ENCODE measurements at regions not wholly inside any gene's neighbourhood (a gene's known extent, or its start where the extent isn't known, plus 50 kb on each side); places are given as distances from the start of the nearest gene placed in this dataset.
"Not testable (repeated sequence)": the region's sequence is repeated elsewhere in the genome, so short reads cannot be mapped to it uniquely, and the experiment has no call there.

GRCh38 chr11:130526846-130527245, 78.4 kb downstream of the ADAMTS15 start:
- peaks cover 18% of the 10 kb centered on the region for H3K4me1 ChIP-seq (ENCODE audit: insufficient read depth, low read length)
- H3K36me3 ChIP-seq (ENCODE audit: insufficient read depth, low read depth, low read length) = no peaks in the 10 kb centered on the region
- H3K27me3 ChIP-seq (ENCODE audit: insufficient read depth, low read length) = peaks cover 9% of the 10 kb centered on the region; the same call in 1 of the 2 replicates
- no peak overlapping the region for H3K27ac ChIP-seq (ENCODE audit: low read length)
- no peak overlapping the region for H3K4me3 ChIP-seq (ENCODE audit: low read length)
- no peak overlapping the region for H3K9ac ChIP-seq (ENCODE audit: low read depth, low read length)
- H3K9me3 ChIP-seq (ENCODE audit: insufficient read depth, low read depth, low read length) = no peaks in the 10 kb centered on the region

GRCh38 chr11:130527636-130528297, 79.3 kb downstream of the ADAMTS15 start:
- Histone ChIP-seq H3K27me3 (ENCODE audit: insufficient read depth, low read length) (peaks cover 6% of the 10 kb centered on the region; the same call in 1 of the 2 replicates), H3K9ac (ENCODE audit: low read depth, low read length) (no peak overlapping the region)

GRCh38 chr11:130528298-130529261, 80.1 kb downstream of the ADAMTS15 start:
- no peak overlapping the region for H3K4me3 ChIP-seq (ENCODE audit: low read length)
- H3K9ac ChIP-seq (ENCODE audit: low read depth, low read length) = no peak overlapping the region
- H3K27ac ChIP-seq (ENCODE audit: low read length) = no peak overlapping the region
- H3K9me3 ChIP-seq (ENCODE audit: insufficient read depth, low read depth, low read length) = no peaks in the 10 kb centered on the region
- H3K36me3 ChIP-seq (ENCODE audit: insufficient read depth, low read depth, low read length) = no peaks in the 10 kb centered on the region
- 0 out of 2 replicates have a peak, but pooled peaks cover 3% of the 10 kb centered on the region for H3K4me1 ChIP-seq (ENCODE audit: insufficient read depth, low read length)
- H3K27me3 ChIP-seq (ENCODE audit: insufficient read depth, low read length) = no peaks in the 10 kb centered on the region

More at GRCh38 chr11:130527636-130528297, 79.3 kb downstream of the ADAMTS15 start:
- Histone ChIP-seq H3K9me3 (ENCODE audit: insufficient read depth, low read depth, low read length) (no peaks in the 10 kb centered on the region), H3K36me3 (ENCODE audit: insufficient read depth, low read depth, low read length) (no peaks in the 10 kb centered on the region), H3K27ac (ENCODE audit: low read length) (no peak overlapping the region), H3K4me1 (ENCODE audit: insufficient read depth, low read length) (peaks cover 11% of the 10 kb centered on the region), H3K4me3 (ENCODE audit: low read length) (no peak overlapping the region)

GRCh38 chr11:130529366-130529765, 80.9 kb downstream of the ADAMTS15 start:
- no peaks in the 10 kb centered on the region for H3K4me1 ChIP-seq (ENCODE audit: insufficient read depth, low read length)
- H3K4me3 ChIP-seq (ENCODE audit: low read length) = no peak overlapping the region
- no peaks in the 10 kb centered on the region for H3K27me3 ChIP-seq (ENCODE audit: insufficient read depth, low read length)
- no peak overlapping the region for H3K9ac ChIP-seq (ENCODE audit: low read depth, low read length)
- no peaks in the 10 kb centered on the region for H3K36me3 ChIP-seq (ENCODE audit: insufficient read depth, low read depth, low read length)
- H3K27ac ChIP-seq (ENCODE audit: low read length) = no peak overlapping the region
- H3K9me3 ChIP-seq (ENCODE audit: insufficient read depth, low read depth, low read length) = no peaks in the 10 kb centered on the region

GRCh38 chr11:130531061-130531460, 82.6 kb downstream of the ADAMTS15 start:
- no peaks in the 10 kb centered on the region for H3K36me3 ChIP-seq (ENCODE audit: insufficient read depth, low read depth, low read length)
- H3K9ac ChIP-seq (ENCODE audit: low read depth, low read length) = no peak overlapping the region
- H3K27ac ChIP-seq (ENCODE audit: low read length) = no peak overlapping the region
- H3K4me1 ChIP-seq (ENCODE audit: insufficient read depth, low read length) = no peaks in the 10 kb centered on the region
- H3K9me3 ChIP-seq (ENCODE audit: insufficient read depth, low read depth, low read length) = no peaks in the 10 kb centered on the region
- no peaks in the 10 kb centered on the region for H3K27me3 ChIP-seq (ENCODE audit: insufficient read depth, low read length)
- H3K4me3 ChIP-seq (ENCODE audit: low read length) = no peak overlapping the region

GRCh38 chr11:130533113-130533798, 84.8 kb downstream of the ADAMTS15 start:
- H3K4me3 ChIP-seq (ENCODE audit: low read length) = no peak overlapping the region
- H3K27me3 ChIP-seq (ENCODE audit: insufficient read depth, low read length) = no peaks in the 10 kb centered on the region
- H3K36me3 ChIP-seq (ENCODE audit: insufficient read depth, low read depth, low read length) = no peaks in the 10 kb centered on the region
- no peak overlapping the region for H3K27ac ChIP-seq (ENCODE audit: low read length)
- no peaks in the 10 kb centered on the region for H3K9me3 ChIP-seq (ENCODE audit: insufficient read depth, low read depth, low read length)
- H3K4me1 ChIP-seq (ENCODE audit: insufficient read depth, low read length) = no peaks in the 10 kb centered on the region
- no peak overlapping the region for H3K9ac ChIP-seq (ENCODE audit: low read depth, low read length)

GRCh38 chr11:130533871-130534270, 85.4 kb downstream of the ADAMTS15 start:
- Histone ChIP-seq H3K4me1 (ENCODE audit: insufficient read depth, low read length) (no peaks in the 10 kb centered on the region), H3K27ac (ENCODE audit: low read length) (no peak overlapping the region), H3K27me3 (ENCODE audit: insufficient read depth, low read length) (no peaks in the 10 kb centered on the region), H3K4me3 (ENCODE audit: low read length) (no peak overlapping the region), H3K9me3 (ENCODE audit: insufficient read depth, low read depth, low read length) (no peaks in the 10 kb centered on the region), H3K36me3 (ENCODE audit: insufficient read depth, low read depth, low read length) (no peaks in the 10 kb centered on the region), H3K9ac (ENCODE audit: low read depth, low read length) (no peak overlapping the region)

GRCh38 chr11:130534551-130534950, 86.1 kb downstream of the ADAMTS15 start:
- Histone ChIP-seq H3K9me3 (ENCODE audit: insufficient read depth, low read depth, low read length) (no peaks in the 10 kb centered on the region), H3K27ac (ENCODE audit: low read length) (no peak overlapping the region), H3K4me1 (ENCODE audit: insufficient read depth, low read length) (no peaks in the 10 kb centered on the region), H3K36me3 (ENCODE audit: insufficient read depth, low read depth, low read length) (no peaks in the 10 kb centered on the region), H3K9ac (ENCODE audit: low read depth, low read length) (no peak overlapping the region), H3K27me3 (ENCODE audit: insufficient read depth, low read length) (no peaks in the 10 kb centered on the region), H3K4me3 (ENCODE audit: low read length) (no peak overlapping the region)

- Histone ChIP-seq H3K4me1 (ENCODE audit: insufficient read depth, low read length) (no peaks in the 10 kb centered on the region), H3K4me3 (ENCODE audit: low read length) (no peak overlapping the region), H3K27me3 (ENCODE audit: insufficient read depth, low read length) (no peaks in the 10 kb centered on the region), H3K27ac (ENCODE audit: low read length) (no peak overlapping the region), H3K9ac (ENCODE audit: low read depth, low read length) (no peak overlapping the region), H3K9me3 (ENCODE audit: insufficient read depth, low read depth, low read length) (no peaks in the 10 kb centered on the region), H3K36me3 (ENCODE audit: insufficient read depth, low read depth, low read length) (no peaks in the 10 kb centered on the region)
Observed at GRCh38 chr11:130535520-130535919, 87.1 kb downstream of the ADAMTS15 start.

GRCh38 chr11:130536106-130537040, 87.9 kb downstream of the ADAMTS15 start:
- Histone ChIP-seq H3K9ac (ENCODE audit: low read depth, low read length) (no peak overlapping the region), H3K4me1 (ENCODE audit: insufficient read depth, low read length) (no peaks in the 10 kb centered on the region), H3K9me3 (ENCODE audit: insufficient read depth, low read depth, low read length) (no peaks in the 10 kb centered on the region), H3K36me3 (ENCODE audit: insufficient read depth, low read depth, low read length) (no peaks in the 10 kb centered on the region), H3K27me3 (ENCODE audit: insufficient read depth, low read length) (no peaks in the 10 kb centered on the region), H3K27ac (ENCODE audit: low read length) (no peak overlapping the region), H3K4me3 (ENCODE audit: low read length) (no peak overlapping the region)

GRCh38 chr11:130539680-130540079, 91.2 kb downstream of the ADAMTS15 start:
- not testable (repeated sequence) for H3K36me3 ChIP-seq (ENCODE audit: insufficient read depth, low read depth, low read length); H3K4me1 ChIP-seq (ENCODE audit: insufficient read depth, low read length); H3K9ac ChIP-seq (ENCODE audit: low read depth, low read length); H3K9me3 ChIP-seq (ENCODE audit: insufficient read depth, low read depth, low read length); H3K27ac ChIP-seq (ENCODE audit: low read length); H3K4me3 ChIP-seq (ENCODE audit: low read length); H3K27me3 ChIP-seq (ENCODE audit: insufficient read depth, low read length)

All from iPS-20b (cell line).